ENCODE measurements at regions not wholly inside any gene's neighbourhood (a gene's known extent, or its start where the extent isn't known, plus 50 kb on each side); places are given as distances from the start of the nearest gene placed in this dataset.

GRCh38 chr21:21801921-21802320 is 803.7 kb downstream of the NCAM2 start:
- no peak for TF ChIP-seq CTCF (conservative IDR thresholded peaks at IDR 0.05; ENCODE audit: low read depth, low read length)
- H3K4me3 ChIP-seq (ENCODE audit: low read depth, low read length): no peak overlapping the region
- no peak for DNase-seq (ENCODE audit: low read depth)

GRCh38 chr21:21806711-21807597 is 808.7 kb downstream of the NCAM2 start:
- no peak overlapping the region for H3K4me3 ChIP-seq (ENCODE audit: low read depth, low read length)
- no peak for TF ChIP-seq CTCF (conservative IDR thresholded peaks at IDR 0.05; ENCODE audit: low read depth, low read length)
- DNase-seq (ENCODE audit: low read depth): no peak

- no peak for TF ChIP-seq CTCF (conservative IDR thresholded peaks at IDR 0.05; ENCODE audit: low read depth, low read length)
- DNase-seq (ENCODE audit: low read depth): peak; percentile 11
- H3K4me3 ChIP-seq (ENCODE audit: low read depth, low read length): no peak overlapping the region
Measured at GRCh38 chr21:21807598-21807903, 809.3 kb downstream of the NCAM2 start.

DNA sequence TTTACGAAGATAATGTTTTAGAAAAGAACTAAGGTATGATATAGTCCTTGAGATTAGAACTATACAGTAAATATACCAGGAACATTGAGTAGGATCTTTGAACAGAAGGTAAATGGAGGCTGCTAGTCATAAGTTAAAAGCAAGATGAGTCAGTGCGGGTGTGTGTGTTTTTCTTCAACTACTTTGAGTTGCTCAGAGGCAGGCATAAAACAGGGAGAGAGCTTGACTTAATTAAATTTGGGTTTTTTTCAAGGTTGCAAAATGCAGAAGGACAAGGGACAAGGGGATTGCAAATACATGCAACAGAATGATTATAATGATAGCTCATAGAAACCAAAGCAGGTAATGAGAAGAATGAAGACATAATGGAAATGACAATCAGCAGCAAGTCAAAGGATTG is 815.1 kb downstream of the NCAM2 start:
- TF ChIP-seq CTCF (conservative IDR thresholded peaks at IDR 0.05; ENCODE audit: low read depth, low read length): no peak
- no peak overlapping the region for H3K4me3 ChIP-seq (ENCODE audit: low read depth, low read length)
- no peak for DNase-seq (ENCODE audit: low read depth)

DNA sequence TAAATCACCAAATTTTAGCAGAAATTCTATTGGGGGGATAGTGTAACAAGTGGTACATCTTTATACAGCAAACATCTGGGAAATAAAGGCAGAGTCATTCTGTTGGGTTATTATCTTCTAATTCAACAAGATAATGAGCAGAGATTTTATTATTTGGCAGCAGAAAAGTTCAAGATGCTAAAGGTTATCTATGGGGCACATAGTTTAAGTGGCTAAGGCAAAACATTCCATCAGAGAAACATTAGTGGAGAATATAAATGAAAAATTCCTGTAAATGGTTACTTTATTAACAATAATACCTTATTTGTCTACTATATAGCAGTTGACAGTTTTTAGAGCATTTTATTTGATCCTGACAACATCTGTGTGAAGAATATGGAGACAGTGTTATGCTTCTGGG is 815.7 kb downstream of the NCAM2 start:
- no peak overlapping the region for H3K4me3 ChIP-seq (ENCODE audit: low read depth, low read length)
- no peak for DNase-seq (ENCODE audit: low read depth)
- no peak for TF ChIP-seq CTCF (conservative IDR thresholded peaks at IDR 0.05; ENCODE audit: low read depth, low read length)

- no peak overlapping the region for H3K4me3 ChIP-seq (ENCODE audit: low read depth, low read length)
- DNase-seq (ENCODE audit: low read depth): no peak
- TF ChIP-seq CTCF (conservative IDR thresholded peaks at IDR 0.05; ENCODE audit: low read depth, low read length): no peak
Measured at GRCh38 chr21:21816778-21817177, 818.6 kb downstream of the NCAM2 start.

GRCh38 chr21:21818898-21819297 is 820.7 kb downstream of the NCAM2 start:
- no peak overlapping the region for H3K4me3 ChIP-seq (ENCODE audit: low read depth, low read length)
- DNase-seq (ENCODE audit: low read depth): no peak
- no peak for TF ChIP-seq CTCF (conservative IDR thresholded peaks at IDR 0.05; ENCODE audit: low read depth, low read length)
